ENCODE measurements at regions not wholly inside any gene's neighbourhood (a gene's known extent, or its start where the extent isn't known, plus 50 kb on each side); places are given as distances from the start of the nearest gene placed in this dataset.

- TF ChIP-seq, protein P1, sequence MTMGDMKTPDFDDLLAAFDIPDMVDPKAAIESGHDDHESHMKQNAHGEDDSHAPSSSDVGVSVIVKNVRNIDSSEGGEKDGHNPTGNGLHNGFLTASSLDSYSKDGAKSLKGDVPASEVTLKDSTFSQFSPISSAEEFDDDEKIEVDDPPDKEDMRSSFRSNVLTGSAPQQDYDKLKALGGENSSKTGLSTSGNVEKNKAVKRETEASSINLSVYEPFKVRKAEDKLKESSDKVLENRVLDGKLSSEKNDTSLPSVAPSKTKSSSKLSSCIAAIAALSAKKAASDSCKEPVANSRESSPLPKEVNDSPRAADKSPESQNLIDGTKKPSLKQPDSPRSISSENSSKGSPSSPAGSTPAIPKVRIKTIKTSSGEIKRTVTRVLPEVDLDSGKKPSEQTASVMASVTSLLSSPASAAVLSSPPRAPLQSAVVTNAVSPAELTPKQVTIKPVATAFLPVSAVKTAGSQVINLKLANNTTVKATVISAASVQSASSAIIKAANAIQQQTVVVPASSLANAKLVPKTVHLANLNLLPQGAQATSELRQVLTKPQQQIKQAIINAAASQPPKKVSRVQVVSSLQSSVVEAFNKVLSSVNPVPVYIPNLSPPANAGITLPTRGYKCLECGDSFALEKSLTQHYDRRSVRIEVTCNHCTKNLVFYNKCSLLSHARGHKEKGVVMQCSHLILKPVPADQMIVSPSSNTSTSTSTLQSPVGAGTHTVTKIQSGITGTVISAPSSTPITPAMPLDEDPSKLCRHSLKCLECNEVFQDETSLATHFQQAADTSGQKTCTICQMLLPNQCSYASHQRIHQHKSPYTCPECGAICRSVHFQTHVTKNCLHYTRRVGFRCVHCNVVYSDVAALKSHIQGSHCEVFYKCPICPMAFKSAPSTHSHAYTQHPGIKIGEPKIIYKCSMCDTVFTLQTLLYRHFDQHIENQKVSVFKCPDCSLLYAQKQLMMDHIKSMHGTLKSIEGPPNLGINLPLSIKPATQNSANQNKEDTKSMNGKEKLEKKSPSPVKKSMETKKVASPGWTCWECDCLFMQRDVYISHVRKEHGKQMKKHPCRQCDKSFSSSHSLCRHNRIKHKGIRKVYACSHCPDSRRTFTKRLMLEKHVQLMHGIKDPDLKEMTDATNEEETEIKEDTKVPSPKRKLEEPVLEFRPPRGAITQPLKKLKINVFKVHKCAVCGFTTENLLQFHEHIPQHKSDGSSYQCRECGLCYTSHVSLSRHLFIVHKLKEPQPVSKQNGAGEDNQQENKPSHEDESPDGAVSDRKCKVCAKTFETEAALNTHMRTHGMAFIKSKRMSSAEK (CRISPR knock-in tag; IDR thresholded peaks at IDR 0.05; ENCODE audit: borderline replicate concordance): no peak
- TF ChIP-seq, protein P2, sequence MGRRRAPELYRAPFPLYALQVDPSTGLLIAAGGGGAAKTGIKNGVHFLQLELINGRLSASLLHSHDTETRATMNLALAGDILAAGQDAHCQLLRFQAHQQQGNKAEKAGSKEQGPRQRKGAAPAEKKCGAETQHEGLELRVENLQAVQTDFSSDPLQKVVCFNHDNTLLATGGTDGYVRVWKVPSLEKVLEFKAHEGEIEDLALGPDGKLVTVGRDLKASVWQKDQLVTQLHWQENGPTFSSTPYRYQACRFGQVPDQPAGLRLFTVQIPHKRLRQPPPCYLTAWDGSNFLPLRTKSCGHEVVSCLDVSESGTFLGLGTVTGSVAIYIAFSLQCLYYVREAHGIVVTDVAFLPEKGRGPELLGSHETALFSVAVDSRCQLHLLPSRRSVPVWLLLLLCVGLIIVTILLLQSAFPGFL (CRISPR knock-in tag; IDR thresholded peaks at IDR 0.05; ENCODE audit: borderline replicate concordance): no peak
- TF ChIP-seq, protein P3, sequence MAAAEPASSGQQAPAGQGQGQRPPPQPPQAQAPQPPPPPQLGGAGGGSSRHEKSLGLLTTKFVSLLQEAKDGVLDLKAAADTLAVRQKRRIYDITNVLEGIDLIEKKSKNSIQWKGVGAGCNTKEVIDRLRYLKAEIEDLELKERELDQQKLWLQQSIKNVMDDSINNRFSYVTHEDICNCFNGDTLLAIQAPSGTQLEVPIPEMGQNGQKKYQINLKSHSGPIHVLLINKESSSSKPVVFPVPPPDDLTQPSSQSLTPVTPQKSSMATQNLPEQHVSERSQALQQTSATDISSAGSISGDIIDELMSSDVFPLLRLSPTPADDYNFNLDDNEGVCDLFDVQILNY (CRISPR knock-in tag; IDR thresholded peaks at IDR 0.05): no peak
- TF ChIP-seq ZMAT4 (CRISPR knock-in tag; IDR thresholded peaks at IDR 0.05): no peak
- no peak for TF ChIP-seq E2F4 (CRISPR knock-in tag; IDR thresholded peaks at IDR 0.05; ENCODE audit: borderline replicate concordance, low read depth)
- TF ChIP-seq FOXK1 (CRISPR knock-in tag; IDR thresholded peaks at IDR 0.05): no peak
Observed at GRCh38 chr17:12512694-12513355, 152.9 kb upstream of the MYOCD start (continued).

- H3K27me3 Mint-ChIP-seq (ENCODE audit: low read depth): no peaks in the 10 kb centered on the region
- ChIA-PET POLR2A (no interaction called here), CTCF (no interaction called here)
- H3K4me3 Mint-ChIP-seq: no peak overlapping the region
- ATAC-seq (no peak), DNase-seq (ENCODE audit: low spot score) (no peak)
- no peaks in the 10 kb centered on the region for H3K9me3 Mint-ChIP-seq
- no peaks in the 10 kb centered on the region for H3K36me3 Mint-ChIP-seq
- no peaks in the 10 kb centered on the region for H3K4me1 Mint-ChIP-seq
- H3K27ac Mint-ChIP-seq: no peak overlapping the region
- TF ChIP-seq ZBTB43 (CRISPR knock-in tag; IDR thresholded peaks at IDR 0.05) (no peak), ZSCAN18 (CRISPR knock-in tag; IDR thresholded peaks at IDR 0.05) (no peak), CDX4 (CRISPR knock-in tag; IDR thresholded peaks at IDR 0.05; ENCODE audit: borderline replicate concordance) (no peak), TCF7 (CRISPR knock-in tag; IDR thresholded peaks at IDR 0.05; ENCODE audit: low read depth) (no peak)
- TF ChIP-seq, protein P4, sequence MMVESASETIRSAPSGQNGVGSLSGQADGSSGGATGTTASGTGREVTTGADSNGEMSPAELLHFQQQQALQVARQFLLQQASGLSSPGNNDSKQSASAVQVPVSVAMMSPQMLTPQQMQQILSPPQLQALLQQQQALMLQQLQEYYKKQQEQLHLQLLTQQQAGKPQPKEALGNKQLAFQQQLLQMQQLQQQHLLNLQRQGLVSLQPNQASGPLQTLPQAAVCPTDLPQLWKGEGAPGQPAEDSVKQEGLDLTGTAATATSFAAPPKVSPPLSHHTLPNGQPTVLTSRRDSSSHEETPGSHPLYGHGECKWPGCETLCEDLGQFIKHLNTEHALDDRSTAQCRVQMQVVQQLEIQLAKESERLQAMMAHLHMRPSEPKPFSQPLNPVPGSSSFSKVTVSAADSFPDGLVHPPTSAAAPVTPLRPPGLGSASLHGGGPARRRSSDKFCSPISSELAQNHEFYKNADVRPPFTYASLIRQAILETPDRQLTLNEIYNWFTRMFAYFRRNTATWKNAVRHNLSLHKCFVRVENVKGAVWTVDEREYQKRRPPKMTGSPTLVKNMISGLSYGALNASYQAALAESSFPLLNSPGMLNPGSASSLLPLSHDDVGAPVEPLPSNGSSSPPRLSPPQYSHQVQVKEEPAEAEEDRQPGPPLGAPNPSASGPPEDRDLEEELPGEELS (CRISPR knock-in tag; IDR thresholded peaks at IDR 0.05): no peak
- TF ChIP-seq, protein P5, sequence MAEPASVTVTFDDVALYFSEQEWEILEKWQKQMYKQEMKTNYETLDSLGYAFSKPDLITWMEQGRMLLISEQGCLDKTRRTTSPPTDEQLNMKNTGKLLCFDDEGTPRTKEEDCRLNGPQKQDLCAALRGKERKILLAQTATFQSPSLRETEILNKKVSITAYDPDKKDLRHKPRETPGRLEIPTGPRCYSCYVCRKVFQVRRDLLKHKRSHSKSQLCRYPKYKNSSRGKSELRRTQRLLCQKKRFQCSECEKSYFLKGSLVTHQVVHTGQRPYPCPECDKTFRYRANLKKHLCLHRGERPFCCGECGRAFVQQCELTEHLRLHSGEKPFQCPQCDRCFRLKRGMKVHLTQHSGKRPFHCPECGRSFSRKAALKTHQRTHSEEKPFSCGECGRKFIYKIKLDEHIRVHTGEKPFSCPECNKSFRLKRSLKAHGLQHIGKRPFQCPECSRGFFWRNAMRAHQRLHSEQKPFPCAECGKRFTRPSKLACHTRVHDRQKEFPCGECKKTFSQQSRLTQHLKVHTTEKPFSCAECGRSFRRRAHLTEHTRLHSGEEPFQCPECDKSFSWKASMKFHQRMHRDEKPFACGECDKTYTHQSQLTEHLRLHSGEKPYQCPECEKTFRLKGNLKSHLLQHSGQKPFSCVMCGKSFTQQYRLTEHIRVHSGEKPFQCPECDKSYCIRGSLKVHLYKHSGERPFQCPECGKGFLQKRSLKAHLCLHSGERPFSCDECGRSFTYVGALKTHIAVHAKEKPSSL (CRISPR knock-in tag; conservative IDR thresholded peaks at IDR 0.05): no peak
- TF ChIP-seq, protein P6, sequence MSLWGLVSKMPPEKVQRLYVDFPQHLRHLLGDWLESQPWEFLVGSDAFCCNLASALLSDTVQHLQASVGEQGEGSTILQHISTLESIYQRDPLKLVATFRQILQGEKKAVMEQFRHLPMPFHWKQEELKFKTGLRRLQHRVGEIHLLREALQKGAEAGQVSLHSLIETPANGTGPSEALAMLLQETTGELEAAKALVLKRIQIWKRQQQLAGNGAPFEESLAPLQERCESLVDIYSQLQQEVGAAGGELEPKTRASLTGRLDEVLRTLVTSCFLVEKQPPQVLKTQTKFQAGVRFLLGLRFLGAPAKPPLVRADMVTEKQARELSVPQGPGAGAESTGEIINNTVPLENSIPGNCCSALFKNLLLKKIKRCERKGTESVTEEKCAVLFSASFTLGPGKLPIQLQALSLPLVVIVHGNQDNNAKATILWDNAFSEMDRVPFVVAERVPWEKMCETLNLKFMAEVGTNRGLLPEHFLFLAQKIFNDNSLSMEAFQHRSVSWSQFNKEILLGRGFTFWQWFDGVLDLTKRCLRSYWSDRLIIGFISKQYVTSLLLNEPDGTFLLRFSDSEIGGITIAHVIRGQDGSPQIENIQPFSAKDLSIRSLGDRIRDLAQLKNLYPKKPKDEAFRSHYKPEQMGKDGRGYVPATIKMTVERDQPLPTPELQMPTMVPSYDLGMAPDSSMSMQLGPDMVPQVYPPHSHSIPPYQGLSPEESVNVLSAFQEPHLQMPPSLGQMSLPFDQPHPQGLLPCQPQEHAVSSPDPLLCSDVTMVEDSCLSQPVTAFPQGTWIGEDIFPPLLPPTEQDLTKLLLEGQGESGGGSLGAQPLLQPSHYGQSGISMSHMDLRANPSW (CRISPR knock-in tag; conservative IDR thresholded peaks at IDR 0.05; ENCODE audit: low read depth): no peak
Observed at GRCh38 chr17:12514596-12514995, 151.1 kb upstream of the MYOCD start.

Data from WTC11 (cell line).